ENCODE measurements at regions not wholly inside any gene's neighbourhood (a gene's known extent, or its start where the extent isn't known, plus 50 kb on each side); places are given as distances from the start of the nearest gene placed in this dataset.

GRCh38 chr5:67405101-67405364 is 208.4 kb upstream of the CD180 start (continued):
- TF ChIP-seq, protein P1, sequence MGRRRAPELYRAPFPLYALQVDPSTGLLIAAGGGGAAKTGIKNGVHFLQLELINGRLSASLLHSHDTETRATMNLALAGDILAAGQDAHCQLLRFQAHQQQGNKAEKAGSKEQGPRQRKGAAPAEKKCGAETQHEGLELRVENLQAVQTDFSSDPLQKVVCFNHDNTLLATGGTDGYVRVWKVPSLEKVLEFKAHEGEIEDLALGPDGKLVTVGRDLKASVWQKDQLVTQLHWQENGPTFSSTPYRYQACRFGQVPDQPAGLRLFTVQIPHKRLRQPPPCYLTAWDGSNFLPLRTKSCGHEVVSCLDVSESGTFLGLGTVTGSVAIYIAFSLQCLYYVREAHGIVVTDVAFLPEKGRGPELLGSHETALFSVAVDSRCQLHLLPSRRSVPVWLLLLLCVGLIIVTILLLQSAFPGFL (CRISPR knock-in tag; IDR thresholded peaks at IDR 0.05; ENCODE audit: borderline replicate concordance), result no peak
- TF ChIP-seq FOXJ3 (CRISPR knock-in tag; IDR thresholded peaks at IDR 0.05; ENCODE audit: borderline replicate concordance), result no peak
- no peak for TF ChIP-seq SOX15 (CRISPR knock-in tag; IDR thresholded peaks at IDR 0.05)
- TF ChIP-seq, protein P2, sequence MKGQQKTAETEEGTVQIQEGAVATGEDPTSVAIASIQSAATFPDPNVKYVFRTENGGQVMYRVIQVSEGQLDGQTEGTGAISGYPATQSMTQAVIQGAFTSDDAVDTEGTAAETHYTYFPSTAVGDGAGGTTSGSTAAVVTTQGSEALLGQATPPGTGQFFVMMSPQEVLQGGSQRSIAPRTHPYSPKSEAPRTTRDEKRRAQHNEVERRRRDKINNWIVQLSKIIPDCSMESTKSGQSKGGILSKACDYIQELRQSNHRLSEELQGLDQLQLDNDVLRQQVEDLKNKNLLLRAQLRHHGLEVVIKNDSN (CRISPR knock-in tag; IDR thresholded peaks at IDR 0.05), result no peak
- TF ChIP-seq TEAD4 (CRISPR knock-in tag; IDR thresholded peaks at IDR 0.05), result no peak
- no peak for TF ChIP-seq ZNF425 (CRISPR knock-in tag; conservative IDR thresholded peaks at IDR 0.05)
- TF ChIP-seq ZNF138 (CRISPR knock-in tag; conservative IDR thresholded peaks at IDR 0.05), result no peak
- TF ChIP-seq ZNF232 (CRISPR knock-in tag; IDR thresholded peaks at IDR 0.05), result no peak
- TF ChIP-seq CBFB (CRISPR knock-in tag; IDR thresholded peaks at IDR 0.05; ENCODE audit: low read depth), result no peak

DNA sequence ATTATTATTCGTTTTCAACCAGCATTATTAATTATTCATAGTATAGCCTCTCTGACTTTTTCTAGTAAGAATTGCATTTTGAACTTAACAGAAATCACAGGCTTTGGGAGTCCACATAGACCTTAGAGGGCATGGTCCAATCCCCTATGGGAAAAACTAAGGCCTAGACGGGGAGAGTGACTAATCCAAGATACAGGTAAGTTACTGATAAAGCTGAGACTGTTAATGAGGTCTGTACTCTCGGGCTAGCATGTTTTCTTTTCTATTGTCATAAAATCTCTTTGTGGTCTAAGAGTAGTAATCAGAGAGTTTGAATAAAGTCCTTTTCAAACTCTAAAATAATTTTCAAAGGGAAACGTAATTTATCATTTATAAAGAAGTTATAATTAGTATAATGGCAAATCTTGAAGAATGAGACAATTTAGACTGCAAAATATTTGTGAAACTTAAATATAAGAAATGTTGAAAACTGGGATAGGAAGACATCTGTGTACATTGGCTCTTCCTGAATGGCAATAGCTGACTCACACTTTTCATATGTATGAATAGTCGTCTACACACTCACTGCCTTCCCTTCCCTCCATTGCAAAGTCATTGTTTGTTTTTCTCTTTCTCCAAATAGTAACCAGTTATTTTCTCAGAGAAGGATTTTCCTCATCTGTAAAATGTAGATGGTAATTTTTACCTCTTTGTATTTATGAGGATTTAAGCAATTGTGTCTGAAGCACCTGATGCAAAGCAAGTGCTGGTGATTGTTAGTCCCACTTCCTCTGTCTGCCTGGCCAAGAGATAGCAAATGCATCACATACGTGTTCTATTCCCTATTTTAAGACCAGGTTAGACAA is 207.9 kb upstream of the CD180 start:
- peaks cover 29% of the 10 kb centered on the region for H3K4me1 Mint-ChIP-seq
- no peaks in the 10 kb centered on the region for H3K36me3 Mint-ChIP-seq
- TF ChIP-seq ZNF121 (CRISPR knock-in tag; IDR thresholded peaks at IDR 0.05) (no peak), ZNF396 (CRISPR knock-in tag; IDR thresholded peaks at IDR 0.05; ENCODE audit: borderline replicate concordance) (no peak), FOXP1 (CRISPR knock-in tag; IDR thresholded peaks at IDR 0.05; ENCODE audit: borderline replicate concordance) (no peak), NFATC4 (CRISPR knock-in tag; IDR thresholded peaks at IDR 0.05) (no peak), ZBTB21 (CRISPR knock-in tag; IDR thresholded peaks at IDR 0.05; ENCODE audit: borderline replicate concordance) (no peak), RELA (CRISPR knock-in tag; IDR thresholded peaks at IDR 0.05; ENCODE audit: borderline replicate concordance) (no peak), MXD4 (CRISPR knock-in tag; IDR thresholded peaks at IDR 0.05; ENCODE audit: borderline replicate concordance) (no peak), CREM (CRISPR knock-in tag; IDR thresholded peaks at IDR 0.05) (no peak), ERG (CRISPR knock-in tag; IDR thresholded peaks at IDR 0.05) (no peak), GABPB1 (CRISPR knock-in tag; IDR thresholded peaks at IDR 0.05) (no peak), OVOL2 (CRISPR knock-in tag; IDR thresholded peaks at IDR 0.05; ENCODE audit: borderline replicate concordance) (no peak), HMGXB4 (CRISPR knock-in tag; IDR thresholded peaks at IDR 0.05) (no peak), GRHL2 (CRISPR knock-in tag; IDR thresholded peaks at IDR 0.05; ENCODE audit: insufficient replicate concordance, severe bottlenecking) (no peak), ZNF423 (CRISPR knock-in tag; IDR thresholded peaks at IDR 0.05) (no peak)
- no peak overlapping the region for H3K4me3 Mint-ChIP-seq
- ChIA-PET CTCF (no interaction called here), POLR2A (no interaction called here)
- ATAC-seq, result no peak
- no peak overlapping the region for H3K27ac Mint-ChIP-seq
- no peak for DNase-seq (ENCODE audit: low spot score)
- no peaks in the 10 kb centered on the region for H3K27me3 Mint-ChIP-seq (ENCODE audit: low read depth)
- no peaks in the 10 kb centered on the region for H3K9me3 Mint-ChIP-seq

All from WTC11 (cell line).